ENCODE measurements at regions not wholly inside any gene's neighbourhood (a gene's known extent, or its start where the extent isn't known, plus 50 kb on each side); places are given as distances from the start of the nearest gene placed in this dataset.

- H3K4me3 ChIP-seq (ENCODE audit: control extremely low read depth in 1 of 5, extremely low read depth in 1 of 5, insufficient read depth in 1 of 5, low read depth in 2 of 5, low read length in 4 of 5), result no peak overlapping the region
- Mint-ChIP-seq H3K27me3 (no peaks in the 10 kb centered on the region), H3K4me1 (no peaks in the 10 kb centered on the region), H3K4me3 (no peak overlapping the region), H3K27ac (no peak overlapping the region), H3K9me3 (ENCODE audit: insufficient read depth) (no peaks in the 10 kb centered on the region)
- no peaks in the 10 kb centered on the region for H3K4me1 ChIP-seq (ENCODE audit: control insufficient read depth in 2 of 2, insufficient read depth in 2 of 2, low read length in 2 of 2)
- WGBS (ENCODE audit: insufficient coverage), result no CpG with 5 or more reads among the region's 1 CpG
- ChIA-PET CTCF (no interaction called here), POLR2A (no interaction called here)
- no peaks in the 10 kb centered on the region for H3K27me3 ChIP-seq (replicated peaks in 1 of 4; ENCODE audit: control extremely low read depth in 1 of 4, control insufficient read depth in 3 of 4, insufficient read depth in 4 of 4, low read length in 3 of 4)
- no peak overlapping the region for H3K9ac ChIP-seq (ENCODE audit: low read length)
- intact Hi-C loops (cut with micrococcal nuclease), result no loop called here
- no peaks in the 10 kb centered on the region for H3K9me3 ChIP-seq (ENCODE audit: control extremely low read depth in 1 of 3, control insufficient read depth in 2 of 3, insufficient read depth in 1 of 3, low read length in 2 of 3)
- no peaks in the 10 kb centered on the region for H3K79me2 ChIP-seq (ENCODE audit: control insufficient read depth, insufficient read depth, low read length)
- ATAC-seq (ENCODE audit: low read depth) (no peak), DNase-seq (no peak)
- H2AFZ ChIP-seq (ENCODE audit: insufficient read depth, low read depth, low read length, poor library complexity, severe bottlenecking), result no peak overlapping the region
- no peak overlapping the region for H3K4me2 ChIP-seq (replicated peaks; ENCODE audit: low read depth, low read length, poor library complexity, severe bottlenecking)
- H3K27ac ChIP-seq (ENCODE audit: low read length in 2 of 2), result no peak overlapping the region
- TF ChIP-seq CTCF (IDR thresholded peaks at IDR 0.05), result no peak
- TF ChIP-seq EZH2 (IDR thresholded peaks at IDR 0.05; ENCODE audit: borderline replicate concordance, insufficient read depth, low read depth, low read length, poor library complexity, severe bottlenecking), result no peak
- H4K20me1 ChIP-seq (ENCODE audit: control insufficient read depth, insufficient read depth, low read length, poor library complexity, severe bottlenecking), result no peaks in the 10 kb centered on the region
- H3K36me3 ChIP-seq (replicated peaks in 1 of 2; ENCODE audit: control extremely low read depth in 1 of 2, control insufficient read depth in 1 of 2, extremely low read depth in 1 of 2, insufficient read depth in 2 of 2, low read length in 1 of 2), result no peaks in the 10 kb centered on the region
These were observed 948.2 kb downstream of the TSN start for GRCh38 chr2:122703676-122704075.

- DNase-seq (no peak), ATAC-seq (ENCODE audit: low read depth) (no peak)
- no peak overlapping the region for H3K4me3 Mint-ChIP-seq
- Histone ChIP-seq H3K27ac (ENCODE audit: low read length in 2 of 2) (no peak overlapping the region), H3K79me2 (ENCODE audit: control insufficient read depth, insufficient read depth, low read length) (no peaks in the 10 kb centered on the region), H2AFZ (ENCODE audit: insufficient read depth, low read depth, low read length, poor library complexity, severe bottlenecking) (no peak overlapping the region), H3K9ac (ENCODE audit: low read length) (no peak overlapping the region), H3K4me3 (ENCODE audit: control extremely low read depth in 1 of 5, extremely low read depth in 1 of 5, insufficient read depth in 1 of 5, low read depth in 2 of 5, low read length in 4 of 5) (no peak overlapping the region), H4K20me1 (ENCODE audit: control insufficient read depth, insufficient read depth, low read length, poor library complexity, severe bottlenecking) (no peaks in the 10 kb centered on the region), H3K36me3 (replicated peaks in 1 of 2; ENCODE audit: control extremely low read depth in 1 of 2, control insufficient read depth in 1 of 2, extremely low read depth in 1 of 2, insufficient read depth in 2 of 2, low read length in 1 of 2) (no peaks in the 10 kb centered on the region), H3K27me3 (replicated peaks in 1 of 4; ENCODE audit: control extremely low read depth in 1 of 4, control insufficient read depth in 3 of 4, insufficient read depth in 4 of 4, low read length in 3 of 4) (no peaks in the 10 kb centered on the region), H3K9me3 (ENCODE audit: control extremely low read depth in 1 of 3, control insufficient read depth in 2 of 3, insufficient read depth in 1 of 3, low read length in 2 of 3) (no peaks in the 10 kb centered on the region), H3K4me1 (ENCODE audit: control insufficient read depth in 2 of 2, insufficient read depth in 2 of 2, low read length in 2 of 2) (no peaks in the 10 kb centered on the region), H3K4me2 (replicated peaks; ENCODE audit: low read depth, low read length, poor library complexity, severe bottlenecking) (no peak overlapping the region)
- H3K27ac Mint-ChIP-seq, result no peak overlapping the region
- H3K4me1 Mint-ChIP-seq, result no peaks in the 10 kb centered on the region
- H3K27me3 Mint-ChIP-seq, result no peaks in the 10 kb centered on the region
- TF ChIP-seq CTCF (IDR thresholded peaks at IDR 0.05) (no peak), EZH2 (IDR thresholded peaks at IDR 0.05; ENCODE audit: borderline replicate concordance, insufficient read depth, low read depth, low read length, poor library complexity, severe bottlenecking) (no peak)
- H3K9me3 Mint-ChIP-seq (ENCODE audit: insufficient read depth), result no peaks in the 10 kb centered on the region
- intact Hi-C loops (cut with micrococcal nuclease), result no loop called here
- WGBS (ENCODE audit: insufficient coverage), result no CpG with 5 or more reads among the region's 1 CpG
- POLR2A ChIA-PET, result no interaction called here
- CTCF ChIA-PET, result no interaction called here
These were observed 948.7 kb downstream of the TSN start for GRCh38 chr2:122704109-122704563.
